Stimulated activated CD8-positive, alpha-beta memory T cell treated with anti-CD3 and anti-CD28 coated beads, Interleukin-4, amount 100 ng/mL, for 24 hours (primary cell): ENCODE measurements at regions not wholly inside any gene's neighbourhood (a gene's known extent, or its start where the extent isn't known, plus 50 kb on each side); places are given as distances from the start of the nearest gene placed in this dataset.
"Not testable (repeated sequence)": the region's sequence is repeated elsewhere in the genome, so short reads cannot be mapped to it uniquely, and the experiment has no call there.

Experiments used
- DNase-seq: peaks from one replicate; pipeline ENCODE4 v3.0.0-alpha.2; 2020; ENCODE audit warnings: low read depth

- no peak for DNase-seq
These were observed 346.7 kb upstream of the KLF4 start for GRCh38 chr9:107836300-107836699.

- no peak for DNase-seq
These were observed 343.7 kb upstream of the KLF4 start for GRCh38 chr9:107833295-107833694.

GRCh38 chr9:107832871-107833270 is 343.3 kb upstream of the KLF4 start:
- DNase-seq: no peak

- no peak for DNase-seq
These were observed 340.9 kb upstream of the KLF4 start for GRCh38 chr9:107830479-107830878.

GRCh38 chr9:107827884-107828283 is 338.3 kb upstream of the KLF4 start:
- DNase-seq: no peak

- no peak for DNase-seq
These were observed 337.7 kb upstream of the KLF4 start for GRCh38 chr9:107827304-107827703.

- not testable (repeated sequence) for DNase-seq
These were observed 337.1 kb upstream of the KLF4 start for GRCh38 chr9:107826688-107826983.

GRCh38 chr9:107824556-107824955 is 335.0 kb upstream of the KLF4 start:
- no peak for DNase-seq

GRCh38 chr9:107819772-107820565 is 330.4 kb upstream of the KLF4 start:
- no peak for DNase-seq

- DNase-seq: not testable (repeated sequence)
These were observed 328.9 kb upstream of the KLF4 start for GRCh38 chr9:107818503-107818829.

GRCh38 chr9:107817595-107818502 is 328.3 kb upstream of the KLF4 start:
- not testable (repeated sequence) for DNase-seq

- no peak for DNase-seq
These were observed 327.0 kb upstream of the KLF4 start for GRCh38 chr9:107816561-107817021.

- DNase-seq: no peak
These were observed 326.4 kb upstream of the KLF4 start for GRCh38 chr9:107815782-107816560.

GRCh38 chr9:107813287-107813686 is 323.7 kb upstream of the KLF4 start:
- no peak for DNase-seq

- DNase-seq: no peak
These were observed 320.9 kb upstream of the KLF4 start for GRCh38 chr9:107810461-107810961.

GRCh38 chr9:107809871-107810460 is 320.4 kb upstream of the KLF4 start:
- DNase-seq: no peak

GRCh38 chr9:107807183-107807582 is 317.6 kb upstream of the KLF4 start:
- no peak for DNase-seq

GRCh38 chr9:107805201-107805600 is 315.6 kb upstream of the KLF4 start:
- no peak for DNase-seq

GRCh38 chr9:107794259-107794658 is 304.7 kb upstream of the KLF4 start:
- no peak for DNase-seq

- DNase-seq: no peak
These were observed 304.0 kb upstream of the KLF4 start for GRCh38 chr9:107793541-107793940.

GRCh38 chr9:107792596-107792995 is 303.0 kb upstream of the KLF4 start:
- DNase-seq: no peak

- DNase-seq: no peak
These were observed 302.4 kb upstream of the KLF4 start for GRCh38 chr9:107792006-107792405.
